Heart right ventricle (tissue), 16 donors: ENCODE measurements at regions not wholly inside any gene's neighbourhood (a gene's known extent, or its start where the extent isn't known, plus 50 kb on each side); places are given as distances from the start of the nearest gene placed in this dataset.
A peak's percentile ranks its signal among the peaks of the same experiment; 100 is the strongest.

ENCODE experiments used
- ATAC-seq, 8 donors: fragments of 200-7000 bp; cut with Tn5 transposase; one replicate each; pipeline ENCODE4 v1.9.1; 2020; ENCODE audit warnings: mild to moderate bottlenecking in 8 of 8, moderate library complexity in 8 of 8, moderate number of reproducible peaks in 1 of 8
- DNase-seq, 2 donors: peaks; one replicate each; pipeline ENCODE4 v3.0.0-alpha.2; 2020
- H3K27ac ChIP-seq, 10 donors: fragments of 200-600 bp; sonication (generic) in 2 of 10; one replicate each; pipeline versions ENCODE4 v1.5.0 to v1.8.0; 2020 to 2022; ENCODE audit warnings: mild to moderate bottlenecking in 3 of 10
- H3K27me3 ChIP-seq, 7 donors: fragments of 200-600 bp; one replicate each; pipeline ENCODE4 v1.8.0; 2021 to 2022; ENCODE audit warnings: mild to moderate bottlenecking in 2 of 7
- H3K36me3 ChIP-seq, 9 donors: fragments of 200-600 bp; sonication (generic) in 1 of 9; one replicate each; pipeline versions ENCODE4 v1.5.0 to v1.8.0; 2020 to 2022; ENCODE audit warnings: mild to moderate bottlenecking in 2 of 9
- H3K4me1 ChIP-seq, 9 donors: fragments of 200-600 bp; sonication (generic) in 1 of 9; one replicate each; pipeline versions ENCODE4 v1.5.0 to v1.8.0; 2020 to 2022; ENCODE audit warnings: mild to moderate bottlenecking in 4 of 9
- H3K4me3 ChIP-seq, 10 donors: fragments of 200-600 bp; sonication (generic) in 2 of 10; one replicate each; pipeline versions ENCODE4 v1.5.0 to v1.8.0; 2020 to 2022; ENCODE audit warnings: mild to moderate bottlenecking in 7 of 10, moderate library complexity in 2 of 10
- H3K9me3 ChIP-seq, 11 donors: fragments of 200-600 bp in 10 of 11; sonication (generic) in 2 of 11; one replicate each; pipeline versions ENCODE4 v1.5.0 to v1.8.0; 2013 to 2022; ENCODE audit warnings: mild to moderate bottlenecking in 2 of 11, control low read depth in 1 of 11, moderate library complexity in 1 of 11
- CTCF ChIP-seq, 9 donors: fragments of 200-600 bp; sonication (generic) in 2 of 9; IDR thresholded peaks; one replicate each; pipeline versions ENCODE4 v1.5.0 to v1.8.0; 2021 to 2022; ENCODE audit warnings: antibody characterized with exemption in 9 of 9, mild to moderate bottlenecking in 5 of 9, moderate library complexity in 1 of 9
- WGBS, 2 donors: extraction: QIAGEN DNeasy Blood & Tissue Kit; methylation state at CpG; one replicate each; pipeline ENCODE4 v1.1.7; 2013; ENCODE audit warnings: inconsistent platforms in 1 of 2; 5-methylcytosine and 5-hydroxymethylcytosine counted together
- intact Hi-C, 10 donors: fragments of 100-400 bp; cut with DNase I; formaldehyde crosslinking; loops; one replicate each; pipeline versions ENCODE4 v1.11.1 to v1.14.2; 2022
- donor health status: Arrhythmogenic right ventricular cardiomyopathy.
- donor health status: ischemic (EF 13 %, LVEDD 7.1; RV severe dilation, severe dysfunction).
- donor health status: healthy with polysubstance abuse.
- donor health status: DM: no; HTN: yes; CAD: no.
- donor health status: DM: no; HTN: no; CAD: no.
- donor health status: ischemic (EF 25% LVEDD 6.9; RV normal size, moderate dysfunction).
- donor health status: ischemic (EF 25% LVEDD 5.7; RV mildly dilated, moderate dysfunction).
- donor health status: healthy.
- donor health status: DM: yes; HTN: yes; CAD: no.
- donor health status: Ischemic cardiomyopathy.
- donor health status: ischemic (EF 35%, LVEDD 5.7; RV mildly dilated, moderate dysfunction).
- donor health status: nonischemic (EF 11% LVEDD 7.7; RV severe dilation, severe dysfunction).
- donor health status: DM: yes; HTN: yes; CAD: no.
- donor health status: PGD.
- donor health status: ischemic (EF 29% LVEDD 5.4; RV normal size, mild dysfunction).
- donor health status: nonischemic (EF 23%, LVEDD 6.1; RV moderate dilation, normal function).

- DNase-seq: no peak
- peaks cover 0 to 11% (median 0%) of the 10 kb centered on the region in 9 donors for H3K4me1 ChIP-seq
- no peak overlapping the region for H3K27ac ChIP-seq
- TF ChIP-seq CTCF (IDR thresholded peaks at IDR 0.05): no peak
- H3K9me3 ChIP-seq: peaks cover 0 to 11% (median 0%) of the 10 kb centered on the region in 11 donors
- no peaks in the 10 kb centered on the region for H3K36me3 ChIP-seq
- no peaks in the 10 kb centered on the region for H3K27me3 ChIP-seq
- ATAC-seq: peak in 2 of 8 donors; percentile 41 to 48
- H3K4me3 ChIP-seq: no peak overlapping the region
- WGBS, 2 donors: 61 to 74% methylated on average over 9 of the region's 9 CpGs
- intact Hi-C loops: loop anchor here in 1 of 10 donors (5.0 kb wide), 1 partner anchor 43 kb away; no protein-coding TSS in a partner anchor
These were observed 93.2 kb upstream of the AGTR1 start for GRCh38 chr3:148604270-148605085.

DNA sequence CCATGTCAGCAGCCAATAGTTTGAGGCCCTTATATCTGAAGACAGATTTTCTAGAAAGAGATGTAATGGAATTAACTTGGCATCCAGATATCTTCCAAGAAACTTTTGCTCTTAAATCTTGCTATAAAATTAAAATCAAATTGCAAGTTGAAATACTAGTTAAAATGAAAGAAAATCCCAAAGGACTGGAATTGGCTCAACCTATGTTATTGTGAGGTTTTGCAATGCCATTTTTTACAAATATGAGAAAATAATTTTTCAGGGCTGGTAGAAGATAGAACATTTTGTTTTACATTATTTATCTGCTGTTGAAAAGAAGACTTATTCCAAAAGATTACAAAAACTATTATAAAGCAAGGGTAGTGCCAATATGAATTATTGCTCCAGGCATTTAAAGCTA, 92.2 kb upstream of the AGTR1 start:
- Histone ChIP-seq H3K4me3 (no peak overlapping the region), H3K27ac (no peak overlapping the region), H3K4me1 (peaks cover 0 to 11% (median 0%) of the 10 kb centered on the region in 9 donors), H3K27me3 (no peaks in the 10 kb centered on the region), H3K9me3 (peaks cover 0 to 11% (median 0%) of the 10 kb centered on the region in 11 donors), H3K36me3 (no peaks in the 10 kb centered on the region)
- ATAC-seq (no peak), DNase-seq (no peak)
- TF ChIP-seq CTCF (IDR thresholded peaks at IDR 0.05): no peak
- intact Hi-C loops: no loop called here

GRCh38 chr3:148606979-148607378, 90.7 kb upstream of the AGTR1 start:
- peak overlapping the region in 1 of 10 donors; percentile 13 for H3K27ac ChIP-seq
- ATAC-seq: peak in 3 of 8 donors; percentile 55 to 75 (median 61)
- no peaks in the 10 kb centered on the region for H3K27me3 ChIP-seq
- no peak for TF ChIP-seq CTCF (IDR thresholded peaks at IDR 0.05)
- H3K36me3 ChIP-seq: no peaks in the 10 kb centered on the region
- no peak overlapping the region for H3K4me3 ChIP-seq
- peaks cover 0 to 11% (median 0%) of the 10 kb centered on the region in 11 donors for H3K9me3 ChIP-seq
- no peak for DNase-seq
- peaks cover 0 to 11% (median 0%) of the 10 kb centered on the region in 9 donors for H3K4me1 ChIP-seq
- intact Hi-C loops: no loop called here

GRCh38 chr3:148607491-148607890, 90.2 kb upstream of the AGTR1 start:
- Histone ChIP-seq H3K4me3 (no peak overlapping the region), H3K9me3 (peaks cover 0 to 11% (median 0%) of the 10 kb centered on the region in 11 donors), H3K27ac (peak overlapping the region in 1 of 10 donors; percentile 13), H3K36me3 (no peaks in the 10 kb centered on the region), H3K4me1 (peaks cover 0 to 11% (median 0%) of the 10 kb centered on the region in 9 donors), H3K27me3 (no peaks in the 10 kb centered on the region)
- ATAC-seq (peak in 1 of 8 donors; percentile 9), DNase-seq (no peak)
- WGBS, 2 donors: 62 to 65% methylated on average over 1 of the region's 1 CpG
- intact Hi-C loops: no loop called here
- TF ChIP-seq CTCF (IDR thresholded peaks at IDR 0.05): no peak
